HepG2 (cell line): ENCODE measurements at regions not wholly inside any gene's neighbourhood (a gene's known extent, or its start where the extent isn't known, plus 50 kb on each side); places are given as distances from the start of the nearest gene placed in this dataset.
"Not testable (repeated sequence)": the region's sequence is repeated elsewhere in the genome, so short reads cannot be mapped to it uniquely, and the experiment has no call there.

Experiments
- ATAC-seq: fragments of 200-7000 bp; cut with Tn5 transposase; 3 replicates; pipeline ENCODE4 v1.9.1; 2020; ENCODE audit warnings: mild to moderate bottlenecking, moderate library complexity
- BruUV-seq: library from RNA; stranded (reverse); fragments of 400-500 nt; replicated peaks from 2 replicates; lab custom pipeline; 2021; lab: Mats Ljungman, UMichigan
- CTCF ChIA-PET: fragments of 300-600 bp; formaldehyde crosslinking; extraction: SDS; loops from one replicate; lab custom pipeline; 2021; ENCODE audit warnings: low total read pairs, inconsistent platforms, low intra/inter-chr PET ratio; lab: Yijun Ruan, JAX
- POLR2A ChIA-PET: fragments of 350-600 bp; sonication (Branson Sonifier 250); formaldehyde crosslinking; loops from one replicate; lab custom pipeline; 2020; ENCODE audit warnings: antibody characterized with exemption, inconsistent platforms; lab: Yijun Ruan, JAX
- DNase-seq: peaks from one replicate; pipeline ENCODE4 v3.0.0-alpha.2; 2015; ENCODE audit warnings: low spot score
- FAIRE-seq: peaks from 3 replicates; lab custom pipeline; 2011; peaks lifted over from hg19 to GRCh38; lab: Jason Lieb, UNC
- H2AFZ ChIP-seq: one replicate; pipeline ENCODE4 v1.6.1; 2011; ENCODE audit warnings: low read length, inconsistent platforms
- H3K27ac ChIP-seq: fragments of 300-600 bp; 3 replicates; pipeline ENCODE4 v1.8.0; 2011; ENCODE audit warnings: mixed run types, mild to moderate bottlenecking, mixed read lengths, low read length, inconsistent platforms; ENCODE audit not compliant: insufficient read depth; ENCODE audit errors: extremely low read length
- H3K27me3 ChIP-seq, 2 experiments: fragments of 200-600 bp in 1 of 2; 2 replicates in 1 of 2; 3 replicates in 1 of 2; pipeline versions ENCODE4 v1.6.0 to v1.8.0; 2011; ENCODE audit warnings: low read length in 2 of 2, mild to moderate bottlenecking in 2 of 2, moderate library complexity in 2 of 2, inconsistent platforms in 1 of 2; ENCODE audit not compliant: insufficient read depth in 2 of 2, control insufficient read depth in 1 of 2
- H3K36me3 ChIP-seq, 2 experiments: fragments of 200-600 bp in 1 of 2; replicated peaks in 1 of 2; 2 replicates in 1 of 2; 3 replicates in 1 of 2; pipeline versions ENCODE4 v1.5.1 to v1.8.0; 2011; ENCODE audit warnings: low read length in 2 of 2, inconsistent platforms in 1 of 2; ENCODE audit not compliant: insufficient read depth in 2 of 2, control insufficient read depth in 1 of 2
- H3K4me1 ChIP-seq: 2 replicates; pipeline ENCODE4 v1.5.1; 2012; ENCODE audit warnings: low read length, inconsistent platforms; ENCODE audit not compliant: insufficient read depth
- H3K4me2 ChIP-seq: 2 replicates; pipeline ENCODE4 v1.6.0; 2011; ENCODE audit warnings: low read depth, low read length, inconsistent platforms
- H3K4me3 ChIP-seq, 3 experiments: fragments of 200-600 bp in 1 of 3; sonication (generic), shearing (Covaris generic) in 1 of 3; replicated peaks in 1 of 3; 2 replicates each; pipeline ENCODE4 v1.5.1; 2011 to 2016; ENCODE audit warnings: low read length in 3 of 3, inconsistent platforms in 2 of 3, low read depth in 2 of 3, mild to moderate bottlenecking in 2 of 3, control low read depth in 1 of 3, mixed read lengths in 1 of 3; ENCODE audit not compliant: insufficient read depth in 1 of 3
- H3K79me2 ChIP-seq: one replicate; pipeline ENCODE4 v1.6.1; 2011; ENCODE audit warnings: low read length, inconsistent platforms; ENCODE audit not compliant: insufficient read depth
- H3K9ac ChIP-seq: 2 replicates; pipeline ENCODE4 v1.6.0; 2011; ENCODE audit warnings: mild to moderate bottlenecking, low read depth, low read length, inconsistent platforms; ENCODE audit not compliant: insufficient read depth
- H3K9me3 ChIP-seq: 2 replicates; pipeline ENCODE4 v1.5.1; 2012; ENCODE audit warnings: mild to moderate bottlenecking, low read length
- H4K20me1 ChIP-seq: 2 replicates; pipeline ENCODE4 v1.6.0; 2011; ENCODE audit warnings: inconsistent platforms, mild to moderate bottlenecking, low read length, moderate library complexity; ENCODE audit not compliant: insufficient read depth
- NFYB ChIP-seq: sonication (generic); formaldehyde crosslinking; IDR thresholded peaks from 2 replicates; pipeline ENCODE4 v1.4.0; 2020; ENCODE audit warnings: missing genetic modification reagents
- TCF12 ChIP-seq, 2 experiments: fragments of 450-650 bp in 1 of 2; sonication (generic) in 1 of 2; formaldehyde crosslinking in 1 of 2; IDR thresholded peaks; 2 replicates each; pipeline versions ENCODE4 v1.6.1 to v1.8.0; 2017 to 2022; ENCODE audit warnings: antibody characterized with exemption in 1 of 2, mild to moderate bottlenecking in 1 of 2, missing genetic modification reagents in 1 of 2, moderate library complexity in 1 of 2
- ZNF770 ChIP-seq: sonication (generic); formaldehyde crosslinking; IDR thresholded peaks from 2 replicates; pipeline ENCODE4 v1.5.0; 2020; ENCODE audit warnings: mild to moderate bottlenecking, missing genetic modification reagents
- WGBS: methylation state at CpG from one replicate; pipeline ENCODE4 v1.1.6; 2017; ENCODE audit warnings: low lambda C conversion rate; 5-methylcytosine and 5-hydroxymethylcytosine counted together
- in situ Hi-C: cut with HindIII; loops from 2 replicates; pipeline ENCODE4 v1.10.0; 2017; ENCODE audit warnings: low pct_unique_long_range_greater_than_20kb; ENCODE audit not compliant: extremely low pct_ligation_motif_present
- intact Hi-C: fragments of 100-400 bp; cut with micrococcal nuclease; formaldehyde crosslinking; loops from one replicate; pipeline ENCODE4 v1.10.0; 2022; ENCODE audit not compliant: unreplicated experiment

DNA sequence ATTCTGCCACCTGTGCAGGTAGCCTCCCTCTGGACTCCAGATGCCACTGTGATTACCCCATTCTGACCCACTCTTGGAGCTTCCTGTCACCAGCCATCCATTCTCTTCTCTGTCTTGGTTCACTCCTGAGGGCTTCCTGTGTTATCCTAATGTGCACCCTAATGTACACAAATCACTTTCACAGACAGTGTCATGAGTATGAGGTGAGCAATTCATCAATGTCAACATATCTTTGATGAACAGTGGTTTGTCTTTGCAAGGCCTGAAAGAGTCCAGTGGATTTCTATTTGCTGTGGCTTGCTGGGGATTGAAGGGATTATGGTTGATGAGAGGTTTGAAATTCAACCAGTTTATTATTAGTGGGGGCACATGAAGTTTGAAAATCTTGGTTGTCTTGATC is 63.8 kb upstream of the EEF1E1 start (continued):
- TF ChIP-seq ZNF770 (CRISPR knock-in tag) (no peak), TCF12 (IDR thresholded peaks at IDR 0.05) (no peak), TCF12 (CRISPR knock-in tag; IDR thresholded peaks at IDR 0.05) (no peak)

DNA sequence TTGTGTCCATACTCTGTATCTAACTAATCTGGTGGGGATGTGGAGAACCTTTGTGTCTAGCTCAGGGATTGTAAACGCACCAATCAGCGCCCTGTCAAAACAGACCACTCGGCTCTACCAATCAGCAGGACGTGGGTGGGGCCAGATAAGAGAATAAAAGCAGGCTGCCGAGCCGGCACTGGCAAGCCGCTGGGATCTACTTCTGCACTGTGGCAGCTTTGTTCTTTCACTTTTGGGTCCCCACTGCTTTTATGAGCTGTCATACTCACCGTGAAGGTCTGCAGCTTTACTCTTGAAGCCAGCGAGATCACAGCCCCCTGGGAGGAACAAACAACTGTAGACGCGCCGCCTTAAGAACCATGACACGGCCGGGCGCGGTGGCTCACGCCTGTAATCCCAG is 62.7 kb upstream of the EEF1E1 start:
- H4K20me1 ChIP-seq, FAIRE-seq, H3K79me2 ChIP-seq, H3K27me3 ChIP-seq, H3K9ac ChIP-seq, BruUV-seq, CTCF ChIA-PET, ATAC-seq, H3K27ac ChIP-seq, H3K9me3 ChIP-seq, in situ Hi-C loops, POLR2A ChIA-PET, H3K36me3 ChIP-seq, intact Hi-C loops, H2AFZ ChIP-seq, DNase-seq, H3K4me3 ChIP-seq, H3K4me2 ChIP-seq: not testable (repeated sequence)
- TF ChIP-seq NFYB (CRISPR knock-in tag), result peak; percentile 29; the same call in 1 of the 2 replicates
- peaks cover 12% of the 10 kb centered on the region for H3K4me1 ChIP-seq
- 78% methylated on average over 17 of the region's 17 CpGs for WGBS

DNA sequence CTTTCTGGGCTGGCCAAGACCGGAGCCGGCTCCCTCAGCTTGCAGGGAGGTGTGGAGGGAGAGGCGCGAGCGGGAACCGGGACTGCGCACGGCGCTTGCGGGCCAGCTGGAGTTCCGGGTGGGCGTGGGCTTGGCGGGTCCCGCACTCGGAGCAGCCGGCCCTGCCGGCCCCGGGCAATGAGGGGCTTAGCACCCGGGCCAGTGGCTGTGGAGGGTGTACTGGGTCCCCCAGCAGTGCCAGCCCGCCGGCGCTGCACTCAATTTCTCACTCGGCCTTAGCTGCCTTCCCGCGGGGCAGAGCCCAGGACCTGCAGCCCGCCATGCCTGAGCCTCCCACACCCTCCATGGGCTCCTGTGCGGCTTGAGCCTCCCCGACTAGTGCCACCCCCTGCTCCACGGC is 61.9 kb upstream of the EEF1E1 start:
- BruUV-seq, CTCF ChIA-PET, POLR2A ChIA-PET, DNase-seq, H3K9me3 ChIP-seq, H2AFZ ChIP-seq, H3K9ac ChIP-seq, H3K79me2 ChIP-seq, H3K27ac ChIP-seq, in situ Hi-C loops, H3K36me3 ChIP-seq, FAIRE-seq, intact Hi-C loops, H3K4me3 ChIP-seq, H3K4me2 ChIP-seq, H4K20me1 ChIP-seq, H3K27me3 ChIP-seq, ATAC-seq: not testable (repeated sequence)
- H3K4me1 ChIP-seq, result peaks cover 12% of the 10 kb centered on the region
- WGBS, result 97% methylated on average over 16 of the region's 29 CpGs
